NCI-H748 (cell line): ENCODE measurements at regions not wholly inside any gene's neighbourhood (a gene's known extent, or its start where the extent isn't known, plus 50 kb on each side); places are given as distances from the start of the nearest gene placed in this dataset.
A peak's percentile ranks its signal among the peaks of the same experiment; 100 is the strongest.
"Not testable (repeated sequence)": the region's sequence is repeated elsewhere in the genome, so short reads cannot be mapped to it uniquely, and the experiment has no call there.

Experiments used
- DNase-seq: peaks from one replicate; lab custom pipeline; 2025; ENCODE audit not compliant: unreplicated experiment; lab: John Stamatoyannopoulos, UW

- DNase-seq, result no peak
Observed at GRCh38 chr11:21711341-21711740, 481.5 kb upstream of the ANO5 start.

- DNase-seq, result peak; percentile 95
Observed at GRCh38 chr11:21723678-21724077, 469.2 kb upstream of the ANO5 start.

GRCh38 chr11:21727102-21727501 is 465.8 kb upstream of the ANO5 start:
- DNase-seq, result peak; percentile 8

GRCh38 chr11:21736404-21736803 is 456.5 kb upstream of the ANO5 start:
- DNase-seq, result no peak

- not testable (repeated sequence) for DNase-seq
Observed at GRCh38 chr11:21752475-21753243, 440.2 kb upstream of the ANO5 start.

- DNase-seq, result not testable (repeated sequence)
Observed at GRCh38 chr11:21753244-21753767, 439.6 kb upstream of the ANO5 start.

GRCh38 chr11:21761000-21761399 is 431.9 kb upstream of the ANO5 start:
- DNase-seq, result no peak

- DNase-seq, result no peak
Observed at GRCh38 chr11:21768388-21768787, 424.5 kb upstream of the ANO5 start.

GRCh38 chr11:21769188-21769587 is 423.7 kb upstream of the ANO5 start:
- no peak for DNase-seq

GRCh38 chr11:21771097-21771496 is 421.8 kb upstream of the ANO5 start:
- DNase-seq, result peak; percentile 46

- no peak for DNase-seq
Observed at GRCh38 chr11:21774212-21774611, 418.7 kb upstream of the ANO5 start.

GRCh38 chr11:21775911-21776310 is 417.0 kb upstream of the ANO5 start:
- no peak for DNase-seq

GRCh38 chr11:21783954-21784353 is 408.9 kb upstream of the ANO5 start:
- no peak for DNase-seq

- no peak for DNase-seq
Observed at GRCh38 chr11:21785351-21785750, 407.5 kb upstream of the ANO5 start.

- DNase-seq, result no peak
Observed at GRCh38 chr11:21794306-21794705, 398.6 kb upstream of the ANO5 start.

- no peak for DNase-seq
Observed at GRCh38 chr11:21798216-21798615, 394.7 kb upstream of the ANO5 start.

GRCh38 chr11:21804523-21804922 is 388.4 kb upstream of the ANO5 start:
- not testable (repeated sequence) for DNase-seq

- DNase-seq, result no peak
Observed at GRCh38 chr11:21806508-21806907, 386.4 kb upstream of the ANO5 start.

GRCh38 chr11:21806947-21807346 is 385.9 kb upstream of the ANO5 start:
- no peak for DNase-seq

GRCh38 chr11:21807350-21807749 is 385.5 kb upstream of the ANO5 start:
- no peak for DNase-seq

GRCh38 chr11:21810650-21811049 is 382.2 kb upstream of the ANO5 start:
- DNase-seq, result peak; percentile 84

GRCh38 chr11:21811572-21811971 is 381.3 kb upstream of the ANO5 start:
- DNase-seq, result peak; percentile 13

GRCh38 chr11:21814169-21814568 is 378.7 kb upstream of the ANO5 start:
- DNase-seq, result peak; percentile 39
